MM.1S (cell line): ENCODE measurements at regions not wholly inside any gene's neighbourhood (a gene's known extent, or its start where the extent isn't known, plus 50 kb on each side); places are given as distances from the start of the nearest gene placed in this dataset.
"Not testable (repeated sequence)": the region's sequence is repeated elsewhere in the genome, so short reads cannot be mapped to it uniquely, and the experiment has no call there.

ENCODE experiments used
- DNase-seq: peaks from one replicate; pipeline ENCODE4 v3.0.0-alpha.2; 2015
- H2AFZ ChIP-seq: fragments of 300-600 bp; sonication (generic); 2 replicates; pipeline ENCODE4 v1.6.0; 2016; ENCODE audit warnings: antibody characterized with exemption, low read length
- H3F3A ChIP-seq: fragments of 300-600 bp; sonication (generic); 2 replicates; pipeline ENCODE4 v1.6.1; 2016; ENCODE audit warnings: mild to moderate bottlenecking, antibody characterized with exemption, low read length, moderate library complexity, mixed read lengths; ENCODE audit not compliant: insufficient read depth
- H3K27ac ChIP-seq: fragments of 300-600 bp; sonication (generic); 2 replicates; pipeline ENCODE4 v1.5.1; 2016; ENCODE audit warnings: mild to moderate bottlenecking, low read length
- H3K27me3 ChIP-seq: fragments of 300-600 bp; sonication (generic); replicated peaks from 2 replicates; pipeline ENCODE4 v1.6.0; 2016; ENCODE audit warnings: low read length; ENCODE audit not compliant: insufficient read depth
- H3K36me3 ChIP-seq: fragments of 300-600 bp; sonication (generic); replicated peaks from 2 replicates; pipeline ENCODE4 v1.6.1; 2016; ENCODE audit warnings: mild to moderate bottlenecking, low read length, mixed read lengths; ENCODE audit not compliant: insufficient read depth
- H3K4me1 ChIP-seq: fragments of 300-600 bp; sonication (generic); 2 replicates; pipeline ENCODE4 v1.6.1; 2016; ENCODE audit warnings: low read length, mixed read lengths
- H3K4me2 ChIP-seq: fragments of 300-600 bp; sonication (generic); 2 replicates; pipeline ENCODE4 v1.6.0; 2016; ENCODE audit warnings: low read depth, low read length
- H3K4me3 ChIP-seq: fragments of 300-600 bp; sonication (generic); 2 replicates; pipeline ENCODE4 v1.5.1; 2016; ENCODE audit warnings: low read length, mixed read lengths
- H3K79me2 ChIP-seq: fragments of 300-600 bp; sonication (generic); 2 replicates; pipeline ENCODE4 v1.6.1; 2016; ENCODE audit warnings: mixed run types, low read length, mixed read lengths
- H3K9ac ChIP-seq: fragments of 300-600 bp; sonication (generic); 2 replicates; pipeline ENCODE4 v1.6.1; 2016; ENCODE audit warnings: low read length, mixed read lengths
- H3K9me2 ChIP-seq: fragments of 300-600 bp; sonication (generic); replicated peaks from 2 replicates; pipeline ENCODE4 v1.6.1; 2016; ENCODE audit warnings: mild to moderate bottlenecking, low read length, mixed read lengths; ENCODE audit not compliant: insufficient read depth
- H3K9me3 ChIP-seq: fragments of 300-600 bp; sonication (generic); replicated peaks from 2 replicates; pipeline ENCODE4 v1.6.1; 2016; ENCODE audit warnings: mild to moderate bottlenecking, low read length, mixed read lengths; ENCODE audit not compliant: insufficient read depth
- H4K20me1 ChIP-seq: fragments of 300-600 bp; sonication (generic); 2 replicates; pipeline ENCODE4 v1.6.1; 2016; ENCODE audit warnings: mild to moderate bottlenecking, low read length, moderate library complexity, mixed read lengths; ENCODE audit not compliant: insufficient read depth
- CTCF ChIP-seq: fragments of 300-600 bp; sonication (generic); IDR thresholded peaks from 2 replicates; pipeline ENCODE4 v1.5.1; 2016; ENCODE audit warnings: antibody characterized with exemption, low read length, mixed read lengths
- EZH2 ChIP-seq: fragments of 300-600 bp; sonication (generic); optimal IDR thresholded peaks from 2 replicates; pipeline ENCODE3; 2017; ENCODE audit warnings: low read depth, mild to moderate bottlenecking, antibody characterized with exemption, low read length, mixed read lengths
- EZH2phosphoT487 ChIP-seq: fragments of 300-600 bp; sonication (generic); IDR thresholded peaks from 2 replicates; pipeline ENCODE4 v1.6.1; 2018; ENCODE audit warnings: antibody characterized with exemption, low read length

GRCh38 chr1:20409971-20410370, 76.0 kb downstream of the CAMK2N1 start:
- Histone ChIP-seq H3K4me3 (no peak overlapping the region), H3K9me2 (no peaks in the 10 kb centered on the region), H3K79me2 (no peaks in the 10 kb centered on the region), H3K9ac (no peak overlapping the region), H3K27ac (no peak overlapping the region), H3K4me1 (no peaks in the 10 kb centered on the region), H4K20me1 (no peaks in the 10 kb centered on the region), H3K4me2 (no peak overlapping the region), H3F3A (no peaks in the 10 kb centered on the region), H3K27me3 (peaks cover 87% of the 10 kb centered on the region), H3K9me3 (no peaks in the 10 kb centered on the region), H2AFZ (no peak overlapping the region), H3K36me3 (no peaks in the 10 kb centered on the region)
- no peak for TF ChIP-seq CTCF
- DNase-seq: no peak

DNA sequence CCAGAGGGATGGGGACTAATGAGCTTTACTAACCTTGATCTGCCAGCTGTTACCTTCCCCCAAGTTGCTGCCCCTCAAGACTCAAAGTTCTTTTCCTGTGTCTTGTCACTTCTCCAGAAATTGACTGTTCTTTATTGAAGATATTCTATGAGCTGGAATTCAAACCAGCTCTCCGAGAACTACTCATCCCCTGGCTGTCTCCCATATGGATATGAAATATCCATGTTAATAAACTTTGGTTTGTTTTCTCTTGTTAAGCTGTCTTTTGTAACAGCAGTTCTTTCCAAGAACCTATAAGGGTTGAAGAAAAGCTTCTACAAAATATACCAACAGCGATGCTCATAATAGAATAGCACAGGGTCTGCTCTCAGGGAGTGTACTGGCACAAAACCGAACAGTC, 77.0 kb downstream of the CAMK2N1 start:
- H3K9me2 ChIP-seq: no peaks in the 10 kb centered on the region
- peaks cover 87% of the 10 kb centered on the region for H3K27me3 ChIP-seq
- H4K20me1 ChIP-seq: no peaks in the 10 kb centered on the region
- no peaks in the 10 kb centered on the region for H3K79me2 ChIP-seq
- no peak overlapping the region for H2AFZ ChIP-seq
- no peaks in the 10 kb centered on the region for H3K36me3 ChIP-seq
- H3K4me1 ChIP-seq: no peaks in the 10 kb centered on the region
- no peak for TF ChIP-seq EZH2phosphoT487
- no peak for TF ChIP-seq EZH2
- TF ChIP-seq CTCF: no peak
- no peak overlapping the region for H3K4me2 ChIP-seq
- no peaks in the 10 kb centered on the region for H3F3A ChIP-seq
- H3K9ac ChIP-seq: no peak overlapping the region
- no peak for DNase-seq
- H3K9me3 ChIP-seq: no peaks in the 10 kb centered on the region
- no peak overlapping the region for H3K4me3 ChIP-seq
- no peak overlapping the region for H3K27ac ChIP-seq

DNA sequence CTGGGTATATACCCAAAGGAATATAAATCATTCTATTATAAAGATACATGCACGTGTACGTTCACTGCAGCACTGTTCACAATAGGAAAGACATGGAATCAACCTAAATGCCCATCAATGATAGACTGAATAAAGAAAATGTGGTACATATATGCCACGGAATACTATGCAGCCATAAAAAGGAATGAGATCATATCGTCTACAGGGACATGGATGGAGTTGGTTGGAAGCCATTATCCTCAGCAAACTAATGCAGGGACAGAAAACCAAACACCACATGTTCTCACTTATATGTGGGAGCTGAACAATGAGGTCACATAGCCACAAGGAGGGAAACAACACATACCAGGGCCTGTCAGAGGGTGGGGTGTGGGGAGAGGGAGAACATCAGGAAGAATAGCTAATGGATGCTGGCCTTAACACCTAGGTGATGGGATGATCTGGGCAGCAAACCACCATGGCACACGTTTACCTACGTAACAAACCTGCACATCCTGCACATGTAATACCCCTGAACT, 77.8 kb downstream of the CAMK2N1 start:
- H3K79me2 ChIP-seq, H3K4me2 ChIP-seq, H4K20me1 ChIP-seq, H3K36me3 ChIP-seq, H2AFZ ChIP-seq, H3K9me2 ChIP-seq, H3F3A ChIP-seq, H3K4me1 ChIP-seq, H3K9me3 ChIP-seq, H3K4me3 ChIP-seq, H3K9ac ChIP-seq, DNase-seq, H3K27ac ChIP-seq: not testable (repeated sequence)
- peaks cover 87% of the 10 kb centered on the region for H3K27me3 ChIP-seq

GRCh38 chr1:20405893-20406604, 80.0 kb downstream of the CAMK2N1 start:
- Histone ChIP-seq H3K4me3 (no peak overlapping the region), H3K27ac (no peak overlapping the region), H3F3A (no peaks in the 10 kb centered on the region), H3K4me1 (no peaks in the 10 kb centered on the region), H3K79me2 (no peaks in the 10 kb centered on the region), H3K9ac (no peak overlapping the region), H3K27me3 (peaks cover 87% of the 10 kb centered on the region), H3K4me2 (no peak overlapping the region), H3K9me3 (no peaks in the 10 kb centered on the region), H2AFZ (no peak overlapping the region), H3K9me2 (no peaks in the 10 kb centered on the region), H3K36me3 (no peaks in the 10 kb centered on the region), H4K20me1 (no peaks in the 10 kb centered on the region)
- TF ChIP-seq EZH2phosphoT487 (no peak), CTCF (no peak), EZH2 (no peak)
- no peak for DNase-seq
